GM12878 (cell line): ENCODE measurements at regions not wholly inside any gene's neighbourhood (a gene's known extent, or its start where the extent isn't known, plus 50 kb on each side); places are given as distances from the start of the nearest gene placed in this dataset.
"Not testable (repeated sequence)": the region's sequence is repeated elsewhere in the genome, so short reads cannot be mapped to it uniquely, and the experiment has no call there.

Experiments used
- ATAC-seq: fragments of 200-7000 bp; cut with Tn5 transposase; 3 replicates; pipeline ENCODE4 v1.9.1; 2020; ENCODE audit warnings: mild to moderate bottlenecking, moderate library complexity
- BruUV-seq: library from RNA; stranded (reverse); fragments of 400-500 nt; replicated peaks from 2 replicates; lab custom pipeline; 2021; lab: Mats Ljungman, UMichigan
- CTCF ChIA-PET: fragments of 300-600 bp; sonication (Branson Sonifier 250); formaldehyde crosslinking; extraction: SDS; loops from one replicate; lab custom pipeline; 2021; ENCODE audit warnings: inconsistent platforms; lab: Yijun Ruan, JAX
- POLR2A ChIA-PET: fragments of 350-600 bp; formaldehyde crosslinking; extraction: SDS; loops from one replicate; lab custom pipeline; 2021; ENCODE audit warnings: inconsistent platforms; lab: Charles Lee
- RAD21 ChIA-PET: fragments of 300-600 bp; sonication (Branson Sonifier 250); formaldehyde crosslinking; loops from one replicate; lab custom pipeline; 2023; ENCODE audit warnings: antibody characterized with exemption; ENCODE audit not compliant: unreplicated experiment; lab: Charles Lee
- SMC1A ChIA-PET: fragments of 300-600 bp; sonication (Branson Sonifier 250); formaldehyde crosslinking; loops from one replicate; lab custom pipeline; 2023; ENCODE audit not compliant: unreplicated experiment, uncharacterized antibody; lab: Charles Lee
- DNase-seq: peaks from one replicate; pipeline ENCODE4 v3.0.0-alpha.2; 2011; ENCODE audit warnings: low read depth, low spot score
- FAIRE-seq: peaks from 3 replicates; lab custom pipeline; 2011; peaks lifted over from hg19 to GRCh38; lab: Jason Lieb, UNC
- H2AFZ ChIP-seq: 2 replicates; pipeline ENCODE4 v1.6.0; 2011; ENCODE audit warnings: low read depth, low read length, control low read depth; ENCODE audit not compliant: control insufficient read depth
- H3K27ac ChIP-seq: 2 replicates; pipeline ENCODE4 v1.5.1; 2011; ENCODE audit warnings: control low read depth; ENCODE audit not compliant: control insufficient read depth, insufficient read depth
- H3K27me3 ChIP-seq, 2 experiments: replicated peaks in 1 of 2; 2 replicates each; pipeline versions ENCODE4 v1.6.0 to v1.6.1; 2011; ENCODE audit warnings: low read length in 1 of 2; ENCODE audit not compliant: control insufficient read depth in 2 of 2, insufficient read depth in 2 of 2
- H3K36me3 ChIP-seq, 2 experiments: 2 replicates each; pipeline ENCODE4 v1.5.1; 2011; ENCODE audit warnings: low read length in 1 of 2; ENCODE audit not compliant: control insufficient read depth in 2 of 2, insufficient read depth in 2 of 2
- H3K4me1 ChIP-seq: 2 replicates; pipeline ENCODE4 v1.6.1; 2011; ENCODE audit warnings: mild to moderate bottlenecking, low read length, moderate library complexity, mixed read lengths; ENCODE audit not compliant: control insufficient read depth, insufficient read depth
- H3K4me2 ChIP-seq: 2 replicates; pipeline ENCODE4 v1.6.0; 2011; ENCODE audit warnings: control low read depth; ENCODE audit not compliant: control insufficient read depth, insufficient read depth
- H3K4me3 ChIP-seq: fragments of 200-600 bp; sonication (generic); 2 replicates; pipeline ENCODE4 v1.5.1; 2016
- H3K79me2 ChIP-seq: 2 replicates; pipeline ENCODE4 v1.6.0; 2011; ENCODE audit warnings: low read length; ENCODE audit not compliant: control insufficient read depth, insufficient read depth
- H3K9ac ChIP-seq: 2 replicates; pipeline ENCODE4 v1.8.0; 2011; ENCODE audit warnings: low read length, control low read depth, mixed read lengths; ENCODE audit not compliant: control insufficient read depth, insufficient read depth
- H3K9me3 ChIP-seq: replicated peaks from 3 replicates; pipeline ENCODE4 v1.5.1; 2011; ENCODE audit warnings: mild to moderate bottlenecking, low read length; ENCODE audit not compliant: control insufficient read depth, insufficient read depth
- H4K20me1 ChIP-seq: 2 replicates; pipeline ENCODE4 v1.6.0; 2011; ENCODE audit not compliant: control insufficient read depth, insufficient read depth
- FOXM1 ChIP-seq: IDR thresholded peaks from 2 replicates; pipeline ENCODE4 v1.6.1; 2012; ENCODE audit warnings: low read depth, mild to moderate bottlenecking, inconsistent platforms, low read length, moderate library complexity
- WGBS: methylation state at CpG from one replicate; pipeline ENCODE4 v1.1.6; 2016; ENCODE audit warnings: low lambda C conversion rate; ENCODE audit not compliant: insufficient replicate concordance, insufficient coverage; ENCODE audit errors: missing lambda C conversion rate; 5-methylcytosine and 5-hydroxymethylcytosine counted together
- in situ Hi-C: fragments of 300-500 bp; cut with MboI; formaldehyde crosslinking; loops from 9 replicates; pipeline ENCODE4 v1.14.3; 2018; ENCODE audit warnings: mixed read lengths
- intact Hi-C: fragments of 100-400 bp; cut with micrococcal nuclease; formaldehyde crosslinking; loops from one replicate; pipeline ENCODE4 v1.14.2; 2022; ENCODE audit not compliant: unreplicated experiment
- TF ChIP-seq, protein P1 (sequence below): fragments of 450-650 bp; conservative IDR thresholded peaks from 2 replicates; pipeline ENCODE4 v1.6.1; 2017; ENCODE audit warnings: mild to moderate bottlenecking, moderate library complexity

DNA sequence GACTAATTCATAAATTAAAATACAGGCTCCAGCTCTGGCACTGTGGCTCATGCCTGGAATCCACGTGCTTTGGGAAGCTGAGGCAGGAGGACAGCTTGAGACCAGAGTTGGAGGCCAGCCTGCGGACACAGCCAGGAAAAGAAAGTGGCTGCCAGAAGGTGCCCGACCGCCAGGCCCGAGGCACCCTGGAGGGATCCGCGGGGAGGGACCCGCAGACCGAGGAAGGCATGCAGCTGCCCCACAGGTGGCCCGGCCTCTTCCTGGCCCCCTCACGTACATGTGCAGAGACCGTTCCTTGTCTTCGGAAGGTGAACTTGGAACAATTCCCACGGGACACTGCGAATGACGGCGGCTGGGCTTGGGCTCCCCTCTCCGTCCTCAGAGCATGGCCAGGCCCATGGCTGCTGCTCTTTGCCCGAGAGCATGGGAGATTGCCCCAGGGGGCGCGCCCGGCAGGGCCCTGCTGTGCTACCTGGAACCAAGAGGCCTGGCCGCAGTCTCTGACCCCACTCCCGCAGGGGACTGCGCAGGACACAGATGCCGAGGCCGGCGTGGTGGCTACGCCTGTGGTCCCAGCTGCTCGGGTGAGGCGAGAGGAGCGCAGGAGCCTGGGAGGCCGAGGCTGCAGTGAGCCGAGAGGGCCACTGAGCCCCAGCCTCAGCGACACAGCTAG lies 55.6 kb upstream of the IMP4 start (continued):
- no peak for TF ChIP-seq FOXM1
- TF ChIP-seq, protein P1, sequence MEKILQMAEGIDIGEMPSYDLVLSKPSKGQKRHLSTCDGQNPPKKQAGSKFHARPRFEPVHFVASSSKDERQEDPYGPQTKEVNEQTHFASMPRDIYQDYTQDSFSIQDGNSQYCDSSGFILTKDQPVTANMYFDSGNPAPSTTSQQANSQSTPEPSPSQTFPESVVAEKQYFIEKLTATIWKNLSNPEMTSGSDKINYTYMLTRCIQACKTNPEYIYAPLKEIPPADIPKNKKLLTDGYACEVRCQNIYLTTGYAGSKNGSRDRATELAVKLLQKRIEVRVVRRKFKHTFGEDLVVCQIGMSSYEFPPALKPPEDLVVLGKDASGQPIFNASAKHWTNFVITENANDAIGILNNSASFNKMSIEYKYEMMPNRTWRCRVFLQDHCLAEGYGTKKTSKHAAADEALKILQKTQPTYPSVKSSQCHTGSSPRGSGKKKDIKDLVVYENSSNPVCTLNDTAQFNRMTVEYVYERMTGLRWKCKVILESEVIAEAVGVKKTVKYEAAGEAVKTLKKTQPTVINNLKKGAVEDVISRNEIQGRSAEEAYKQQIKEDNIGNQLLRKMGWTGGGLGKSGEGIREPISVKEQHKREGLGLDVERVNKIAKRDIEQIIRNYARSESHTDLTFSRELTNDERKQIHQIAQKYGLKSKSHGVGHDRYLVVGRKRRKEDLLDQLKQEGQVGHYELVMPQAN, result no peak

DNA sequence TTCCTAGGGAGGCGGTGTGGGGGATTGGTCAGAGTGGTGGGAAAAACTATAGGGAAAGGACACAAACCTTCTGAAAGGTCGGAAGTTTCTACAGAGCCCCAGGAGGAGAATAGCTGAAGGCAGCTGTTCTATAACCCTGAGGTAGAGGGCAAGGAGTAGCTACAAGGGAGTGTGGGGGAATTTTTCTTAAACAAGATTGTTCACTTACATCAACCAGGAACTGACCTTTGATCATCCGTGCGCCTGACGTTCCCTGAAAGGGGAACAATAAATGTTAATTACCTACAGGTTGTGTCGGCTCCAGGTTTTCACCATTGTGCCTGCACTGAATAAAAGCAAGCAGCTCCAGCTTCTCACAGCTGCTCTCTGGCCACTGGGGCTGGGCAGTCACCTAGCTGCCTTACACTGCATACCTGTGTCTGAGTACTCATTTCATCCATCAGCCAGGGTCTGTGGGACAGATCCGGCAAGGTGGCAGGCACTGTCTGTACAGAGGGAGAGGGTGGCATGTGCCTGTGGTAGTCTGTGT lies 59.3 kb upstream of the IMP4 start:
- H3K4me3 ChIP-seq, in situ Hi-C loops, H3K27me3 ChIP-seq, H3K9me3 ChIP-seq, BruUV-seq, H2AFZ ChIP-seq, H3K4me2 ChIP-seq, H3K4me1 ChIP-seq, ATAC-seq, H4K20me1 ChIP-seq, DNase-seq, CTCF ChIA-PET, H3K27ac ChIP-seq, SMC1A ChIA-PET, FAIRE-seq, H3K79me2 ChIP-seq, H3K36me3 ChIP-seq, POLR2A ChIA-PET, RAD21 ChIA-PET, H3K9ac ChIP-seq, intact Hi-C loops: not testable (repeated sequence)
- WGBS, result 0% methylated on average over 1 of the region's 7 CpGs

DNA sequence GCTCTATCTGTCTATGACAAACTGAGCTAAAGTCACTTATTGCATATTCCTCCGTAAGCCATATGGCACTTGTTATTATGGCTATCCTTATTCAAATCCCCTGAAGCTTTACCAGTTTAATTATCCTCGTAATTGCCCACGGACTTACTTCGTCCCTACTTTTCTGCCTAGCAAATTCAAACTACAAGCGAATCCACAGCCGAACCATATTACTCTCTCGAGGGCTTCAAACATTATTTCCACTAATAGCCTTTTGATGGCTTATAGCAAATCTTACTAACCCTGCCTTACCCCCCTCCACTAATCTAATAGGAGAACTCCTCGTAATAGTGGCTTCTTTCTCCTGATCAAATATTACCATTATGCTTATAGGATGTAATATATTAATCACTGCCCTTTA lies 63.1 kb upstream of the IMP4 start:
- RAD21 ChIA-PET, result interaction anchor here (0.5 kb wide), 1 partner anchor 25 kb away, joined by 3 read pairs; no protein-coding TSS in a partner anchor
- WGBS, result 59% methylated on average over 5 of the region's 8 CpGs
- H3K4me1 ChIP-seq, H2AFZ ChIP-seq, CTCF ChIA-PET, DNase-seq, SMC1A ChIA-PET, FAIRE-seq, H3K27ac ChIP-seq, ATAC-seq, H3K9ac ChIP-seq, H3K4me3 ChIP-seq, intact Hi-C loops, H4K20me1 ChIP-seq, H3K27me3 ChIP-seq, POLR2A ChIA-PET, BruUV-seq, H3K4me2 ChIP-seq, H3K36me3 ChIP-seq, H3K79me2 ChIP-seq, H3K9me3 ChIP-seq: not testable (repeated sequence)
- in situ Hi-C loops, result loop anchor here (5.0 kb wide), 1 partner anchor 1093 kb away; no protein-coding TSS in a partner anchor

DNA sequence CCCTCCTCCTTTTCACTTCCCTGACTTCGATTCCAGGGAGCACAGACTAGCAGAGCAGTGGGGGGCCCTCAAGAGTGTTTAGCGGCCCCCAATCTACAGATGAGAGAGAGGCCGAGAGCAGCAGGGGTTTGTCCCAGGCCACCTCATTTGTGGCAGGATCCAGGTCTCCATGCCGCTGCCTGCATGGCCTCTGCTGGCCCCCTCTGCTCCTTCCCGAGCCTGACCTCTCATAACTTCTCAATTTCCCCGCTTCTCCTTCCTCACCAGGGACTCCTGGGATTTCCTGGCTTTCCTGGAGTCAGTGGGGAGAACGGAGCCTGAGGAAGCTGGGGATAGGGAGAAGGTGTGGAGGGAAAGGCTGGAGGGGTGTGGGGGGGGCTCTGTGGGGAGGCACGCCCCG lies 70.1 kb upstream of the TUBA3E start:
- RAD21 ChIA-PET, SMC1A ChIA-PET: not testable (repeated sequence)

More for the DNA sequence above, 70.1 kb upstream of the TUBA3E start:
- H3K79me2 ChIP-seq, H3K9me3 ChIP-seq, intact Hi-C loops, ATAC-seq, BruUV-seq, H3K9ac ChIP-seq, FAIRE-seq, H3K36me3 ChIP-seq, in situ Hi-C loops, H2AFZ ChIP-seq, CTCF ChIA-PET, H3K4me3 ChIP-seq, H3K4me2 ChIP-seq, DNase-seq, H4K20me1 ChIP-seq, POLR2A ChIA-PET, H3K27ac ChIP-seq, H3K4me1 ChIP-seq, H3K27me3 ChIP-seq: not testable (repeated sequence)
- WGBS, result 26% methylated on average over 6 of the region's 9 CpGs
